Neural progenitor cell (in vitro differentiated cells): ENCODE measurements at regions not wholly inside any gene's neighbourhood (a gene's known extent, or its start where the extent isn't known, plus 50 kb on each side); places are given as distances from the start of the nearest gene placed in this dataset.
A peak's percentile ranks its signal among the peaks of the same experiment; 100 is the strongest.

ENCODE experiments used
- DNase-seq: peaks from one replicate; pipeline ENCODE4 v3.0.0-alpha.2; 2016; ENCODE audit warnings: low spot score
- H2AFZ ChIP-seq: fragments of 200-600 bp; sonication (generic); replicated peaks from 2 replicates; pipeline ENCODE4 v1.6.1; 2016; ENCODE audit warnings: antibody characterized with exemption
- H3F3A ChIP-seq: fragments of 200-600 bp; sonication (generic); 2 replicates; pipeline ENCODE4 v1.6.1; 2016; ENCODE audit warnings: antibody characterized with exemption, low read depth
- H3K27ac ChIP-seq: fragments of 200-600 bp; sonication (generic); 2 replicates; pipeline ENCODE4 v1.5.1; 2016; ENCODE audit warnings: mild to moderate bottlenecking
- H3K27me3 ChIP-seq: fragments of 200-600 bp; sonication (generic); 2 replicates; pipeline ENCODE4 v1.6.1; 2016; ENCODE audit warnings: mild to moderate bottlenecking, moderate library complexity
- H3K36me3 ChIP-seq: fragments of 200-600 bp; sonication (generic); 2 replicates; pipeline ENCODE4 v1.5.1; 2016
- H3K4me1 ChIP-seq: fragments of 200-600 bp; sonication (generic); 2 replicates; pipeline ENCODE4 v1.6.1; 2016; ENCODE audit warnings: mixed run types
- H3K4me2 ChIP-seq: fragments of 200-600 bp; sonication (generic); 2 replicates; pipeline ENCODE4 v1.6.1; 2016
- H3K4me3 ChIP-seq: fragments of 200-600 bp; sonication (generic); 2 replicates; pipeline ENCODE4 v1.5.1; 2016
- H3K79me2 ChIP-seq: fragments of 200-600 bp; sonication (generic); 2 replicates; pipeline ENCODE4 v1.6.1; 2016; ENCODE audit warnings: low read depth
- H3K9ac ChIP-seq: fragments of 200-600 bp; sonication (generic); 2 replicates; pipeline ENCODE4 v1.6.1; 2016
- H3K9me3 ChIP-seq: fragments of 200-600 bp; sonication (generic); 2 replicates; pipeline ENCODE4 v1.5.1; 2016; ENCODE audit warnings: low read depth
- H4K20me1 ChIP-seq: fragments of 200-600 bp; sonication (generic); 2 replicates; pipeline ENCODE4 v1.6.1; 2016; ENCODE audit warnings: low read depth
- H3K27ac Mint-ChIP-seq: 3 replicates; pipeline ENCODE4 v1.8.0; 2021; ENCODE audit warnings: mixed read lengths
- H3K27me3 Mint-ChIP-seq: 2 replicates; pipeline ENCODE4 v1.8.0; 2022; ENCODE audit warnings: low read depth, mild to moderate bottlenecking, inconsistent platforms, moderate library complexity, mixed read lengths; ENCODE audit not compliant: insufficient read depth
- H3K36me3 Mint-ChIP-seq: 3 replicates; pipeline ENCODE4 v1.8.0; 2021; ENCODE audit warnings: mixed read lengths
- H3K4me1 Mint-ChIP-seq: 3 replicates; pipeline ENCODE4 v1.8.0; 2021; ENCODE audit warnings: mixed read lengths
- H3K4me3 Mint-ChIP-seq: 3 replicates; pipeline ENCODE4 v1.8.0; 2021; ENCODE audit warnings: mild to moderate bottlenecking, moderate library complexity, mixed read lengths
- H3K9me3 Mint-ChIP-seq: 3 replicates; pipeline ENCODE4 v1.8.0; 2020; ENCODE audit warnings: mixed read lengths
- CTCF ChIP-seq: fragments of 200-600 bp; sonication (generic); IDR thresholded peaks from 2 replicates; pipeline ENCODE4 v1.5.1; 2017; ENCODE audit warnings: antibody characterized with exemption, mild to moderate bottlenecking
- EZH2 ChIP-seq: fragments of 200-600 bp; sonication (generic); IDR thresholded peaks from 2 replicates; pipeline ENCODE4 v1.6.1; 2017; ENCODE audit warnings: antibody characterized with exemption, mild to moderate bottlenecking, moderate library complexity
- EZH2phosphoT487 ChIP-seq: fragments of 200-600 bp; sonication (generic); IDR thresholded peaks from 2 replicates; pipeline ENCODE4 v1.6.1; 2017; ENCODE audit warnings: antibody characterized with exemption

- Histone ChIP-seq H3K9me3 (no peaks in the 10 kb centered on the region), H3K4me2 (no peak overlapping the region), H3K79me2 (no peaks in the 10 kb centered on the region), H3F3A (no peaks in the 10 kb centered on the region), H3K4me3 (no peak overlapping the region), H3K9ac (no peak overlapping the region), H4K20me1 (no peaks in the 10 kb centered on the region), H3K27ac (no peak overlapping the region), H3K27me3 (no peaks in the 10 kb centered on the region), H3K36me3 (no peaks in the 10 kb centered on the region), H2AFZ (no peak overlapping the region), H3K4me1 (peaks cover 23% of the 10 kb centered on the region)
- DNase-seq = no peak
- Mint-ChIP-seq H3K4me1 (peaks cover 39% of the 10 kb centered on the region), H3K4me3 (no peak overlapping the region), H3K27me3 (peaks cover 23% of the 10 kb centered on the region), H3K9me3 (peaks cover 13% of the 10 kb centered on the region), H3K36me3 (peaks cover 2% of the 10 kb centered on the region), H3K27ac (no peak overlapping the region)
- TF ChIP-seq EZH2phosphoT487 = no peak
- TF ChIP-seq CTCF = no peak
- no peak for TF ChIP-seq EZH2
Measured at GRCh38 chr13:111861766-111862366, 205.1 kb upstream of the SOX1 start.

- Mint-ChIP-seq H3K27ac (peak overlapping the region; percentile 2), H3K9me3 (peaks cover 18% of the 10 kb centered on the region), H3K36me3 (peaks cover 2% of the 10 kb centered on the region), H3K4me1 (peaks cover 34% of the 10 kb centered on the region), H3K27me3 (peaks cover 18% of the 10 kb centered on the region), H3K4me3 (no peak overlapping the region)
- Histone ChIP-seq H3K4me3 (no peak overlapping the region), H3K9ac (no peak overlapping the region), H3K9me3 (no peaks in the 10 kb centered on the region), H2AFZ (peak overlapping the region; percentile 57), H3K27ac (no peak overlapping the region), H3F3A (no peaks in the 10 kb centered on the region), H3K4me2 (no peak overlapping the region), H3K36me3 (no peaks in the 10 kb centered on the region), H3K79me2 (no peaks in the 10 kb centered on the region), H4K20me1 (no peaks in the 10 kb centered on the region), H3K27me3 (no peaks in the 10 kb centered on the region), H3K4me1 (peaks cover 23% of the 10 kb centered on the region)
- TF ChIP-seq EZH2 = no peak
- no peak for TF ChIP-seq CTCF
- TF ChIP-seq EZH2phosphoT487 = no peak
- no peak for DNase-seq
Measured at GRCh38 chr13:111862836-111863815, 203.8 kb upstream of the SOX1 start.

GRCh38 chr13:111864566-111864965 is 202.4 kb upstream of the SOX1 start:
- H3K4me3 Mint-ChIP-seq = no peak overlapping the region
- peaks cover 16% of the 10 kb centered on the region for H3K27me3 Mint-ChIP-seq

More at GRCh38 chr13:111864566-111864965, 202.4 kb upstream of the SOX1 start:
- Histone ChIP-seq H3K4me1 (peaks cover 20% of the 10 kb centered on the region), H3K36me3 (no peaks in the 10 kb centered on the region), H3K27me3 (no peaks in the 10 kb centered on the region), H3K9ac (no peak overlapping the region), H3K4me2 (no peak overlapping the region), H3K9me3 (no peaks in the 10 kb centered on the region), H3K4me3 (no peak overlapping the region), H2AFZ (no peak overlapping the region), H4K20me1 (no peaks in the 10 kb centered on the region), H3F3A (no peaks in the 10 kb centered on the region), H3K79me2 (no peaks in the 10 kb centered on the region), H3K27ac (no peak overlapping the region)
- Mint-ChIP-seq H3K27ac (no peak overlapping the region), H3K9me3 (peaks cover 25% of the 10 kb centered on the region), H3K4me1 (peaks cover 29% of the 10 kb centered on the region), H3K36me3 (peaks cover 2% of the 10 kb centered on the region)
- no peak for TF ChIP-seq EZH2phosphoT487
- TF ChIP-seq CTCF = no peak
- TF ChIP-seq EZH2 = no peak
- no peak for DNase-seq
